GM21619 (cell line): ENCODE measurements at regions not wholly inside any gene's neighbourhood (a gene's known extent, or its start where the extent isn't known, plus 50 kb on each side); places are given as distances from the start of the nearest gene placed in this dataset.

ENCODE experiments used
- ATAC-seq: cut with Tn5 transposase; IDR thresholded peaks from one replicate; pipeline ENCODE4 v1.9.1; 2021; ENCODE audit not compliant: unreplicated experiment

DNA sequence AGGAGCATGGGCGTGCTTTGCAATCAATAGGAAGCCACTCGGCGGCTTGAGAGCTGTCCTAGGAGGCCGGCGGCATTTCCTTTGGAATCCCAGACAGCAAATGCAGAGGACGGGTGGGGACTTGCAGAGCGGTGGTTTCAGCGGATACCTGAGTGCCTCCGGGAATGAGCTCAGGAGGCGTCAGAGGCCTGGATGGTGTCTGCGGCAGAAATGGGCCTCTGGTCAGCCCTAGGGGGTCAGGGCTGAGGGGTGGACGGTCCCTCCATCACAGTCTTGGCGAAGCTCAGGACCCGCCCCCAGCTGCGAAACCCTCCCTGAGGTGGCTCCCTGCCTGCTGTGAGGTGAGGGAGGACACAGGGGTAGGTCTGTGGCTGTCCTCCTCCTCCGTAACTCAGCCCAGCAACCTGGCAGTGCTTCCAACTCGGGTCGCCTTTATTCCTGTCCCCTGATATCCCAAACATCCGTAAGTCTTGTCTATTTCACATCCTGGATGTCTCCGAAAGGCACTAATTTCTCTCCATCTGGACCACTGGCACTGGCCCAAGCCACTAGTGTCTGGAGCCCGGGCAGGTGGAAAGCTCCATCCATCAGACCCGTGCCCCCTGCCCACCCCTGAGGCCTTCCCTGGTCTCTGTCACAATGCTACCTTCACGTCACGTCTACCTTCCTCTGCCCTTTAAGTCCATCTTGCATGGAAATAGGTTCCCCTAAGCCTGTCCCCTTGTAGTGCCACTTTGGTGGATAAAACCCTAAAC lies 686.6 kb downstream of the BRD1 start:
- ATAC-seq = no peak

DNA sequence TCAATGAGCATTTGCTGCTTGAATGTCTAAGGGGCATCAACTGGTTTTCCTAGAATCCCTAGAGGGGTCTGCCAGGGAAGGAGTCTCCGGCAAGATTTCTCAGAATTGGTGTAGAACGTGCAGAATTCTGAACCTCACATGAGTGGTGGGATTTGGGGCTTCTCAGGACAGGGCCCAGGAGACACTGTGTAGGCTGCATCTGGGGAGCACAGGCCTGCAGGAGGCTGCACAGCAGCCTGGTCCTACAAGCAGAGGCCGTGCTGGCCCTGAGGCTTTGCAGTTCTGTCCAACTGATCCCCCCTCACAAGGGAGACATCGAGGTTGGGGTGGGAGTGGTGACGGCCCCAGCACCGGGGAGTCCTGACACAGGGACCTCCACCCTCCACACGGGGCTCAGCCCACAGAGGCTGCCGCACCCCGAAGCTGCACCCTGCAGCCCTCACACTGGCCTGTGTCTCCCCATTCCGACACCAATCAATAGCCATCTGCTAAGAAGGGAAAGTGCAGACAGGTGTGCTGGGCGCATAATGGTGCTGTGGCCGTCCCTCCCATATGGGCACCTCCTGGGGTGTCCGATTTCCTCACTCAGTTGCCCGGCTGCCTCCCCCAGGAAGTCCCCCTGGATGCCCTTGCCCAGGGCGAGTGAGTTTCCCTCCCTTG lies 688.1 kb downstream of the BRD1 start:
- no peak for ATAC-seq

DNA sequence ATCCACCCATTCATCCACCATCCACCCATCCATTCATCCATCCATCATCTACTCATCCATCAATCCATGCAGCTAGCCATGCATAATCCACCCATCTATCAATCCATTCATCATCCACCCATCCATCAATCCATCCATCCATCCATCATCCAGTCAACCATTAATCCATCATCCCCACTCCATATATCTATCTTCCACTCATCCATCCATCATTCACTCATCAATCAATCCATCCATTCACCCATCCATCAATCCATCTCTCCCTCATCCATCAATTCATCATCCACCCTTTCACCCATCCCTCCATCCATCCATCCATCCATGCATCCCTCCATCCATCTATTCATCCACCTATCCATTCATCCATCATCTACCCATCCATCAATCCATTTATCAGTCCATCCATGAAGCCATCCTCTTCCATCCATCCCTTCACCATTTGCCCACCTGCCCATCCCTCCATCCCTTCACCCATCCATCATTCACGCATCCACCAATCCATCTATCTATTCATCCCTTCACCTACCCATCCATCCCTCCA lies 689.4 kb downstream of the BRD1 start:
- ATAC-seq = no peak

DNA sequence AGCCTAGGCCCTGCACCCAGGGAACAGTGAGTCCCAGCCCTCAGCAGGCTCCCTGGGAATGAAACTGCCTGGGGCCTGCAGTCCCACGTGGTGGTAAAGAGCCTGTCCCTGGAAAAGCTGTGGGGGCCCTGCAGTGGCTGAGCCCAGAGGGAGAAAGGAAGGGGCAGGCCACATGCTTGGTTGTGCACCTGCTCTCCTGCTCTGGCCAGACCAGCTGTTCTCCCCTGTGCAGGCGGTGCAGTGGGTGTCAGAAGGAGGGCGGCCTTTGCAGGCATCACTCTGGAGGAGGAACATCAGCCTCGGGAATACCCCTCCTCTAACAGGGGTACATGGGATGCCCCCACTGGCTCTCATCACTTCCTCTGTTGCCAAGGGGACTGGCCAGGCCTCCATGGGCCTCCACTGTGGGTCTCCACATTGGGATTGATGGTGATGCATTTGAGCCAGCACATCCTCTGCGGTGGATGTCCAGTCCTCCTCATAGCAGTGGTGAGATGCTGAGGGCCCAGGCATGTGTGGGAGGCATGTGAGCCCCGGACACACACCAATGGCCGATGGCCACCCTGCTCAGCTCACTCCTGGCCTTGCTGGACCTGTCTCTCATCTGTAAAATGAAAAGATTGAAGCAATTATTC lies 690.4 kb downstream of the BRD1 start:
- ATAC-seq = no peak

DNA sequence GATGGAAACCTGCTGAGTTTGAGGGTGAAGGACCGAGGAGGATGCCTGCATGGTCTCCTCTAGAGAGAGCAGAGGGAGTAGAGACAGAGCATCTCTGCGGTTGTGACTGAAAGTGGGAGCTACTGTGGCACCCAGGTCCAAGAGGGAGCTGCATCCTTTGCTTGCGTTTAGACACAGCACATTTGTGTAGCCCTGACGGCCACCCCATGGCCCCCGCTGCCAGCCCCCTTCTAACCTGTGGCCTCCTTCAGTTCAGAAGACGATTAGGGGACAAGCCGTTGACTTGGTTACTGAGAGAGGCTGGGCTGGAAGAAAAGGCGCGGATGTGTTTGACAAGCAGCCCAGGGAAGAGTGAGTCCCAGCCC lies 690.9 kb downstream of the BRD1 start:
- no peak for ATAC-seq

DNA sequence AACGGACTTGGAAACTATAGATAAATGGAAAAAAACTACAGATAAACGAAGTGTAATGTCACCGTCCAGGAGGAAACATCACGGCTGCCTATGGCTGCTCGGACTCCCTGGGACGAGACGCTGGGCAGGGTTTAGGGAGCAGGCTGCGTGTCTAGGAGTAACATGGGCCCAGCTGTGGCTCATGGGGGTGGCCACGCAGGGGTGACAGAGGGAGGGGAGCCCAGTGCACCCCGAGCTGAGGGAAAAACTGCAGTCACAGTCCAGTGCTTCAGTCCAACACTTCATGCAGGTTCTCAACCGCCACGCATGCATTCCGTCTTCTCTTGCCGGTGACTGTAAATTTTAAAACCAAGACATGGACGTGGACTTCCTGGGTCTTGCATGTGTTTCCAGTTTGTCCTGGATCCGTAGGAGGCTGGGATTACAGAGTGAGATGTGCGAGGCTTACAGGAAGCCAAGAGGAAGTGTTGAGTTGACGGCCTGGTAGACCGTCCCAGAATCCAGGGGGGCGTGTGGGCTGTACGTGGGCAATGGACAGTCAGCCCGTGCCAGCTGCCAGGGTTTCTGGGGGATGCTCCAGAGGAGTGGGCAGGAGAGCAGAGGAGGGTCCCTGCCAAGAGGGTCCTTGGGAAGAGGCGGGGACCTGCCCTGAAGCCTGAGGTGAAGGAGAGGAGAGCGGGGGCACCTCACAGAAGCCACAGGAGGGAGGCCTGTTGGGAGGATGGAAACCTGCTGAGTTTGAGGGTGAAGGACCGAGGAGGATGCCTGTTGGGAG lies 691.4 kb downstream of the BRD1 start:
- ATAC-seq = no peak

DNA sequence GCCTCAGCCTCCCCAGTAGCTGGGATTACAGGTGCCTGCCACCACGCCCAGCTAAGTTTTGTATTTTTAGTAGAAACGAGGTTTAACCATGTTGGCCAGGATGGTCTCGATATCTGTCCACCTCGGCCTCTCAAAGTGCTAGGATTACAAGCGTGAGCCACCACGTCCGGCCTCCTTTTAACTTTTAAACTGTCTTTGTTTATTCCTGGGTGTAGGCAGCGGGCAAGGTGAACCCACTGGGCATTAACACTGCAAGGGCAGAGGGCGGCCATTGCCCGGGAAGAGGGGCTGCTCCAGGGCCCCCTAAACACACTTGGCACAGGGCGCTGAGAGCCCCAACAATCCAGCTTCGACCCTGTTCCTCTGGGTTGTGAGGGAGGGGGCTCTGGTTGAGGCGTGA lies 693.6 kb downstream of the BRD1 start:
- no peak for ATAC-seq

DNA sequence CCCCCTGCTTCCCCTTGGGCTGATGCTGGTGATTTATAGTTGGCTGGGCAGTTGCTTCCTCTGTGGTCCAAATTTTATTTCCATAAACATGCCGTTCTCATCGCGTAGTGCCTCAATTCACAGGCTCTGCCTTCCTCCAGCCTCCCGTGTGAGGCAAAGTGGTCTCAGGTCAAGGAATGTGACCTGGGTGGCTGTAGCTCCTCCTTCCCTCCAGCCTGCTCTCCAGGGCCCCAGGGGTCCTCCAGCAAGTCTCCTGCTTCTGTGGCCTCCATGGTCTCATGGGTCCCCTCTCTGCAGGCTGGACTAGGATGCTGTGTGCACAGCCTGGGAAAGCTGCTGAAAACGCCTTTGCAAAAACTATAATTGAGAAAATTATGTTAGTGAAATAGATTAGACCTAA lies 694.1 kb downstream of the BRD1 start:
- no peak for ATAC-seq

DNA sequence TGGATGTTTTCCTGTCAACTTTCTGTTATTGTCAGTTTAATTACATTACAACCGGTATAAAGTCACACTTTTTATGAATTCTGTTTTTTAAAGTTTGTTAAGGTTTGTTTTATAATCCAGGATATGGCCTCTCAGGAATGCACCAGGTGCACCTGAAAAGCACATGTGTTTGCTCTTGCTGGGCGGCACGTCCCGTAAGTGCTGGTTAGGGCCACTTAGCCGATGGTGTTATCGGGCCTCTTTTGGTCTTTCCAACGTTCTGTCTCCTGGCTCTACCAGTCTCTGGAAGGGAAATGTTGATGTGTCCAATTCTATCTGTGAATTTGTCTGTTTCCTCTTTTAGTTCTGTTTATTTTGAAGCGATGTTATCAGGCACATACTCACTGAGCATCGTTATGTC lies 695.7 kb downstream of the BRD1 start:
- no peak for ATAC-seq

DNA sequence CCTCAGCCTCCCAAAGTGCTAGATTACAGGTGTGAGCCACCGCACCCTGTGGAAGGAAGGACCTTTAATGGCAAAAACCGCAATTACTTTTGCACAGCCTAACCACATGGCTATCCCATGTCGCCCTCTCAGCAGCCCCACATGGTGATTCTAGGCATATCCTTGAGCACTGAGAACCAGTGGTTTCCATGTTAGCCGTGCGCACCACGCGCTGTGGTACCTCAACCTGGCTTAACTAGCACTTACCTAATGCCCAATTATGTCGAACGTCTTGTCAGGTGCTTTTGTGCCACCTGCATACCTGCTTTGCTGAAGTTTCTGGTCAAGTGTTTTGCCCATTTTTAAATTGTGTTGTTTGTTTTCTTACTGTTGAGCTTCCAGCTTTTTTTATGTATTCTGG lies 697.9 kb downstream of the BRD1 start:
- no peak for ATAC-seq

DNA sequence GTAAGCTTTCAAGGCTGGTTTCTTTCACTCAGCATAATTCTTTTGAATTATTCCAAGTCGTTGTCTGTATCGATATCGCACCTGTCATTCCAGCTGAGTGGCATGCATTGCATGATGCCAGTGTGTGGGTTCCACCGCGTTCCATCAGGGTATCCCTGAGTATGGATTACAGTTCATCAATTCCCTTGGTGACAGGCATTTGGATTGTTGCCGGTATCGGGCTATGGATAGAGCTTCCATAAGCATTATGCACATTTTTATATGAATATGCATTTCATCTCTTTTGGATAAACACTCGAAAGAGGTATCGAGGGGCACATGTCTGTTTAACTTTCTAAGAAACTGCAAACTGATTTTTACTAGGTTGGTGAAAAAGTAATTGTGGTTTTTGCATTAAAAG lies 698.8 kb downstream of the BRD1 start:
- no peak for ATAC-seq

DNA sequence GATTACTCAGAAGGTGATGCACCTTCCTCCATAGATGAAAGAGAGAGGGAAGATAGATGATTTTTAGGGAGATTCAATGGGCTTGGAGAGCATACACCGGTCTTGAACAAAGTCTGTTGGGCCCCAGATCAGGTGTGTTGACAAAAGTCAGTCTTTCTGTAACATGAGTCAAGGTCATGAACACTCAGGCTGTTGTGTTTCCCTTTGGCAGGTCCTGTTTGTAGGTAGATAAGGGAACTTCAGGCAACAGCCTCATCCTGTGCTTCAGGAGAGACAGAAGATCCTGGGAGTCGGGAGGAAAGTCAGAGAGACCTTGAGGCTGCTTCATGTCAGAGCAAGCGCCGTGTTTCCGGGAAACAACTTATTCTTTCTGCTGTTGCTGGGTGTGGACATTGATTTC lies 703.1 kb downstream of the BRD1 start:
- ATAC-seq = no peak

DNA sequence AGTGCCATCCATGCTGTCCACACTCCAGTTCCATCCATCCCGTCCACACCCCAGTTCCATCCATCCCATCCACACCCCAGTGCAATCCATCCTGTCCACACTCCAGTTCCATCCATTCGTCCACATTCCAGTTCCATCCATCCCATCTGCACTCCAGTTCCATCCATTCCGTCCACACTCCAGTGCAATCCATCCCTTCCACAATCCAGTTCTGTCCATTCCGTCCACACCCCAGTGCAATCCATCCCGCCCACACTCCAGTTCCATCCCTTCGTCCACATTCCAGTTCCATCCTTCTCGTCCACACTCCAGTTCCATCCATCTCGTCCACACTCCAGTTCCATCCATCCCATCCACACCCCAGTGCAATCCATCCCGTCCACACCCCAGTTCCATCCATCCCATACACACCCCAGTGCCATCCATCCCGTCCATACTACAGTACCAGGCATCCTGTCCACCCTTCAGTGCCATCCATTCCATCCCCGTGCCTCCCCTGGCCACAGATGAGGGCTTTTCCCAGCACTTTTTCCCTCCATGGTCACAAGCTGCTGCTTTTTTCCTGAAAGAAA lies 704.0 kb downstream of the BRD1 start:
- no peak for ATAC-seq

DNA sequence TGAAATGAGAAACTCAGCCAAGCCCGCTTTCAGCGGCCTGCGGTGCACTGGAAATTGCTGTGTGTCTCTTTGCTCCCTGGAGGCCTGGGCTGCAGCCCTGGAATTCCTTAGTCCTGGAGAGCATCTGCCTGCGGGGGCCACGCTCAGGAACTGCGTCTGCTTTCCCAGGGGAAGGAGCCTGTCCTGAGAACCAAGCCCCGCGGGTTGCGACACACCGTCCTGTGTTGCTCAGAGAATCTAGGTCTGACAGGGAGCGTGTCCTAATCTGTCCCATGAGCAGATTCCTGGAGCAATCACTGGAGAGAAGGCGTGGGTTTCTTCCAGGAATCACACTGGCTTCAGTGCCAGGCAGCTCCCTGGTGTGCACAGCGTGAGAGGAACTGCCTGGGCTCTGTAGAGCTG lies 708.1 kb downstream of the BRD1 start:
- ATAC-seq = no peak

DNA sequence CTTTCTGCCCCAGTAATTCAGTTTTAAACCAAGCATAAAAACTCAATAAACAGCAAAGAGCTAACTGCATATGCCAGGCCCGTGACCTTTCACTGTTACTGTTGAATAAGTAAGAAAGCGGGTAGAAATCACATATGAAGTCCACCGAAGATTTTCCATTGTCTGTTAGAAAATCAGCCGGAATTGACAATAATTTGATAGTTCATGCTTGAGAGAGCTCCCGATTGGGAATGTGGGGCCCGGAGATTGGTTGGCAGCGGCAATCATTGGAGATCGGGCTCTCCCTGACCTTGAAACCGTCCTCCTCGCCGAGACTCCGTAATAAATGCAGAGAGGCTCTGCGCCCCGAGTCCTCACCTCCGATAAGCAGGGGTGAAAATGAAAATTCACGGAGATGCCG lies 709.6 kb downstream of the BRD1 start:
- ATAC-seq = no peak

DNA sequence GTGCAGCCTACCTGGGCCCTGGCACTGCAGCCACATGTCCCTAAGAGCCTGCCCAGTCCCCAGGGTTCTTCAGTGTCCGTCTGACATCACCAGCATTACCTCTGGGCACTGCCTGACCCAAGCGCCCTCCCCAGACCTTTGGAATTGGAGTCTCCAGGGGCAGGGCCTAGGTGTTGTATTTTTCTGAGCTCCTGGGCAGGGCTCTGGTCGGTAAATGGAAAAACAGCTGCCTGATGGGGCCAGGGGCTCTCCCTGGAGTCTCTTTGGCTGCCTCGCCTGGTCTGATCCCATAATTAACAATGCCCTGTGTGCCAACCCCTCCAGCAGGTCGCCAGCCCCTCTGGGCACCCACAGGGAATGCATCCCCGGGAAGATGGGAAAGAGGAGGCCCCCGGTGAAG lies 710.2 kb downstream of the BRD1 start:
- ATAC-seq = no peak

DNA sequence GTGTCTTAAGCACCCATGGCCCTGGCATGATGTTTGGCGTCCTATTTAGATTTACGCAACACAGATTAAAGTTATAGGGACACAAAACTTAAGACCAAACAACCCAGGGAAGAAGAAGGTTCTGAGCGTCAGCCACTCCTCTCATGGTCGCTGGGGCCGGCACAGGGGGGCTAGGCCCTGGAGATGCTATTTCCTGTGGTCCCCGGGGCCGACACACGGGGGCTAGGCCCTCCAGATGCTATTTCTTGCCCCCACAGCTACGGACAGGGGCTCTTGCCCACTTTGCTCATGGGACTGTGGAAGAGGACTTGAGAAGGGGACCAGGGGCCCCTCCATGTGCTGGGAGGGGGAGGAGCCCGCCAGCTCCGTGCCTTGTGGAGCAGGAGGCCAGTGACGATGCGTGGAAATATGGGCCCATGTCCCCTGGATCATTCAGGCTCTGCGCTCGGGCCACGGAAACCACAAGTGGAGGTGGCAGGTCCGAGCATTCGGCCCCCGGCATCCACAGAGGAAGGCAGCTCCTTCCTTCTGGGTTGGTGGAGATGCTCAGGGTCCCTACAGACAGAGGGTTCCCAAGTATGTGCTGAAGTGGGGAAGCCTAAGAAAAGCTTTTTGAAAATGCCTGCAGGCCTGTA lies 711.1 kb downstream of the BRD1 start:
- ATAC-seq = no peak

DNA sequence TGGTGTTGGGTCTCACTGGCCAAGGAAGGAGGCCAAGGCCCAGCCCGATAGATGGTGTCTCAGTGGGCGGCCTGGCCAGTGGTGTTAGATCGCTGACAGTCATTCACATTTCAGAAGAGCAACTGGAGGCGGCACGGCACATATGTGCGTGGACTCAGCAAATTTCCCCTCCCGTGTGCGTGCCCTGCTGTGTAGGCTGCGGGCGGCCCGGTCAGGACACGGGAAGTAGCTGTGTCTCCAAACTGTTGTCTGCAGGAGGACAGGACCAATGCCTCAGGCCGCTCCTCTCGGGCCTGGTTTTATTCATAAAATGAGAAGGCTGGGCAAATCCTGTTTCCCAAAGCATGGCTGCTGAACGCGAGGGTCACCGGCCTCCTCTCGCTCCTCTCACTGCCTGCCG lies 711.7 kb downstream of the BRD1 start:
- ATAC-seq = no peak

DNA sequence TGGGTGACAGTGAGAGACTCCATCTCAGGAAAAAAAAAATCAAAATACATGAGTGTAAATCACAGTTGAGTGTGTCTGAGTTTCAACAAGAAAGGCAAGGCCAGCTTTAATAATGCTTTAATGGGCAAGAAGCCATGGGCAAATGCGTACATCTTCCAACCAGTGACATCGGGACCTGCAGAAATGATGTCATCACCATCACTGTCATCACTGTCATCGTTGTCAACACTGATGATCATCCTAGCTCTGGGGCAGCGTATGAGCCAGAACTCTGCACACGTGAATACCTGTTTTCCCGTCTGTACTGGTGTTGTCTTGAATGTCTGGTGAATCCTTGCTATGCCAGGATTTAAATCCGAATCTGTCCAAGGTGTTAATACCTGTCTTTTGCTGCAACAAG lies 712.5 kb downstream of the BRD1 start:
- no peak for ATAC-seq

DNA sequence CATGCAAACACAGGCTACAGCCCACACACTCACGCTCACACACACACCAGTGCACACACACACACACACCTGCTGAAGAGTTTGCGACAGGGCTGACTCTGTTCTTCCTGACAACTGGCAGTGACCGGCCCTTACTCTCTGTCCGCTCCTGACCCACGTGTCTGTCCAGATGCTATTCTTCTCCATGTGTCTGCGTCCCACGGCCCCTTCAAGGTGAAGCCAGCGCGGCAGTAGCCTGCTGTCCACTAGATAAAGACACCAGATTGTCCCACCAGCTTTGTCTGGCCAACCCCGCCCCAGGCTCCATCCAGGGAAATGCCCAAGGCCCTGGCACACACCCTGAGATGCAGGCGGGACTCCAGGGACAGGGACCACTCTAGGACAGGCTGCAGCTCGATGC lies 713.9 kb downstream of the BRD1 start:
- ATAC-seq = no peak
